Coronary artery (tissue), 2 donors: ENCODE measurements at regions not wholly inside any gene's neighbourhood (a gene's known extent, or its start where the extent isn't known, plus 50 kb on each side); places are given as distances from the start of the nearest gene placed in this dataset.

ENCODE experiments used
- DNase-seq: peaks from one replicate; pipeline ENCODE4 v3.0.0-alpha.2; 2017; ENCODE audit warnings: low spot score
- H3K27ac ChIP-seq, 2 donors: fragments of 200-600 bp; sonication (generic); one replicate each; pipeline ENCODE4 v1.5.1; 2016 to 2019
- H3K4me3 ChIP-seq: fragments of 200-600 bp; sonication (generic); 2 replicates; pipeline ENCODE4 v1.5.1; 2016; ENCODE audit warnings: mild to moderate bottlenecking, moderate library complexity
- CTCF ChIP-seq: fragments of 200-600 bp; sonication (generic); IDR thresholded peaks from one replicate; pipeline ENCODE4 v1.5.1; 2019; ENCODE audit warnings: antibody characterized with exemption

GRCh38 chr1:181187337-181188126 is 99.0 kb downstream of the IER5 start:
- Histone ChIP-seq H3K27ac (no peak overlapping the region), H3K4me3 (no peak overlapping the region)
- no peak for TF ChIP-seq CTCF
- no peak for DNase-seq

GRCh38 chr1:181189245-181189644 is 100.7 kb downstream of the IER5 start:
- no peak for TF ChIP-seq CTCF
- no peak overlapping the region for H3K27ac ChIP-seq

GRCh38 chr1:181189691-181190363 is 101.3 kb downstream of the IER5 start:
- Histone ChIP-seq H3K4me3 (peak overlapping the region; percentile 61), H3K27ac (no peak overlapping the region)
- TF ChIP-seq CTCF: peak; percentile 87
- no peak for DNase-seq

More at GRCh38 chr1:181189245-181189644, 100.7 kb downstream of the IER5 start:
- no peak for DNase-seq
- H3K4me3 ChIP-seq: no peak overlapping the region

GRCh38 chr1:181190364-181191035 is 102.0 kb downstream of the IER5 start:
- no peak for TF ChIP-seq CTCF
- Histone ChIP-seq H3K27ac (no peak overlapping the region), H3K4me3 (peak overlapping the region; percentile 61)
- no peak for DNase-seq

GRCh38 chr1:181191494-181192040 is 103.1 kb downstream of the IER5 start:
- no peak for DNase-seq
- Histone ChIP-seq H3K27ac (no peak overlapping the region), H3K4me3 (no peak overlapping the region)
- no peak for TF ChIP-seq CTCF

GRCh38 chr1:181192316-181192715 is 103.8 kb downstream of the IER5 start:
- no peak for TF ChIP-seq CTCF
- no peak for DNase-seq
- Histone ChIP-seq H3K4me3 (no peak overlapping the region), H3K27ac (no peak overlapping the region)
